Fibroblast of mammary gland (primary cell): ENCODE measurements at regions not wholly inside any gene's neighbourhood (a gene's known extent, or its start where the extent isn't known, plus 50 kb on each side); places are given as distances from the start of the nearest gene placed in this dataset.
"Not testable (repeated sequence)": the region's sequence is repeated elsewhere in the genome, so short reads cannot be mapped to it uniquely, and the experiment has no call there.

Experiments
- DNase-seq: peaks from one replicate; pipeline ENCODE4 v3.0.0-alpha.2; 2010; ENCODE audit warnings: low read depth
- H3K4me3 ChIP-seq: 2 replicates; pipeline ENCODE4 v1.5.1; 2011; ENCODE audit warnings: low read depth, mild to moderate bottlenecking, low read length, moderate library complexity; ENCODE audit not compliant: control insufficient read depth
- CTCF ChIP-seq: conservative IDR thresholded peaks from 2 replicates; pipeline ENCODE4 v1.5.1; 2011; ENCODE audit warnings: low read depth, low read length, inconsistent platforms; ENCODE audit not compliant: control insufficient read depth, insufficient read depth

GRCh38 chr15:96197721-96198120 is 132.8 kb upstream of the NR2F2 start:
- no peak for TF ChIP-seq CTCF
- no peak for DNase-seq
- H3K4me3 ChIP-seq: no peak overlapping the region

GRCh38 chr15:96199111-96199510 is 131.4 kb upstream of the NR2F2 start:
- TF ChIP-seq CTCF: no peak
- H3K4me3 ChIP-seq: no peak overlapping the region
- DNase-seq: no peak

GRCh38 chr15:96200357-96200967 is 130.0 kb upstream of the NR2F2 start:
- no peak overlapping the region for H3K4me3 ChIP-seq
- no peak for DNase-seq
- no peak for TF ChIP-seq CTCF

- DNase-seq: no peak
- no peak overlapping the region for H3K4me3 ChIP-seq
- no peak for TF ChIP-seq CTCF
Observed at GRCh38 chr15:96201696-96202095, 128.8 kb upstream of the NR2F2 start.

GRCh38 chr15:96205588-96205987 is 124.9 kb upstream of the NR2F2 start:
- not testable (repeated sequence) for DNase-seq

GRCh38 chr15:96207377-96208006 is 123.0 kb upstream of the NR2F2 start:
- no peak for TF ChIP-seq CTCF
- H3K4me3 ChIP-seq: no peak overlapping the region
- no peak for DNase-seq

More at GRCh38 chr15:96205588-96205987, 124.9 kb upstream of the NR2F2 start:
- not testable (repeated sequence) for H3K4me3 ChIP-seq

GRCh38 chr15:96209285-96209735 is 121.2 kb upstream of the NR2F2 start:
- no peak for TF ChIP-seq CTCF
- no peak overlapping the region for H3K4me3 ChIP-seq
- no peak for DNase-seq
